Kidney (tissue), 13 donors: ENCODE measurements at regions not wholly inside any gene's neighbourhood (a gene's known extent, or its start where the extent isn't known, plus 50 kb on each side); places are given as distances from the start of the nearest gene placed in this dataset.

Source experiments
- DNase-seq, 5 donors: peaks; one replicate each; pipeline ENCODE4 v3.0.0-alpha.2; 2013 to 2020
- FAIRE-seq: peaks from 2 replicates; lab custom pipeline; 2012; peaks lifted over from hg19 to GRCh38; lab: Jason Lieb, UNC
- H3K27ac ChIP-seq, 2 donors: one replicate each; pipeline ENCODE4 v1.7.0; 2013; ENCODE audit warnings: low read depth in 2 of 2, low read length in 2 of 2, inconsistent platforms in 1 of 2
- H3K27me3 ChIP-seq: one replicate; pipeline ENCODE4 v1.7.1; 2013; ENCODE audit warnings: low read length, inconsistent platforms; ENCODE audit not compliant: control insufficient read depth, insufficient read depth
- H3K36me3 ChIP-seq, 3 donors: one replicate each; pipeline versions ENCODE4 v1.7.0 to v1.7.1; 2013; ENCODE audit warnings: low read length in 3 of 3, control low read depth in 1 of 3, inconsistent platforms in 1 of 3; ENCODE audit not compliant: insufficient read depth in 3 of 3, control insufficient read depth in 2 of 3
- H3K4me1 ChIP-seq, 3 donors: one replicate each; pipeline versions ENCODE4 v1.7.0 to v1.7.1; 2013; ENCODE audit warnings: low read length in 3 of 3, inconsistent platforms in 1 of 3, low read depth in 1 of 3; ENCODE audit not compliant: control insufficient read depth in 2 of 3, insufficient read depth in 2 of 3
- H3K4me3 ChIP-seq, 3 donors: one replicate each; pipeline versions ENCODE4 v1.7.0 to v1.8.1; 2013; ENCODE audit warnings: low read length in 3 of 3, control low read depth in 1 of 3, inconsistent platforms in 1 of 3
- H3K9ac ChIP-seq, 3 donors: one replicate each; pipeline versions ENCODE4 v1.7.0 to v1.7.1; 2013; ENCODE audit warnings: low read length in 3 of 3, control low read depth in 1 of 3, inconsistent platforms in 1 of 3
- H3K9me3 ChIP-seq, 3 donors: one replicate each; pipeline versions ENCODE4 v1.7.0 to v1.7.1; 2013; ENCODE audit warnings: low read length in 3 of 3, control low read depth in 1 of 3, inconsistent platforms in 1 of 3; ENCODE audit not compliant: control insufficient read depth in 2 of 3, insufficient read depth in 1 of 3
- CTCF ChIP-seq: IDR thresholded peaks from 3 replicates; pipeline ENCODE4 v1.5.1; 2012; ENCODE audit warnings: mild to moderate bottlenecking, moderate library complexity, borderline replicate concordance; ENCODE audit not compliant: insufficient read depth; ENCODE audit errors: extremely low read depth
- intact Hi-C: fragments of 100-400 bp; cut with DNase I; formaldehyde crosslinking; loops from one replicate; pipeline ENCODE4 v1.11.1; 2022
- donor health status: control.
- donor health status: control.
- donor health status: control.
- donor health status: control.
- donor health status: control.
- donor health status: DM: yes; HTN: yes; CAD: no.
- donor health status: Normal renal cell carcinoma (clear cell type).

GRCh38 chr13:64684108-64684507, 2546.0 kb downstream of the PCDH9 start:
- FAIRE-seq, result no peak
- no peaks in the 10 kb centered on the region for H3K36me3 ChIP-seq
- H3K9me3 ChIP-seq, result no peaks in the 10 kb centered on the region
- intact Hi-C loops, result no loop called here
- H3K9ac ChIP-seq, result no peak overlapping the region
- H3K27ac ChIP-seq, result no peak overlapping the region
- H3K27me3 ChIP-seq, result no peaks in the 10 kb centered on the region
- no peak for TF ChIP-seq CTCF
- no peak overlapping the region for H3K4me3 ChIP-seq
- no peak for DNase-seq
- no peaks in the 10 kb centered on the region for H3K4me1 ChIP-seq

- H3K4me3 ChIP-seq, result no peak overlapping the region
- H3K36me3 ChIP-seq, result no peaks in the 10 kb centered on the region
- no peaks in the 10 kb centered on the region for H3K9me3 ChIP-seq
- no peak for TF ChIP-seq CTCF
- no peak overlapping the region for H3K9ac ChIP-seq
- intact Hi-C loops, result no loop called here
- no peaks in the 10 kb centered on the region for H3K27me3 ChIP-seq
- no peaks in the 10 kb centered on the region for H3K4me1 ChIP-seq
- no peak for DNase-seq
- no peak for FAIRE-seq
- H3K27ac ChIP-seq, result no peak overlapping the region
Observed at GRCh38 chr13:64680739-64681138, 2549.4 kb downstream of the PCDH9 start.

GRCh38 chr13:64675255-64675892, 2554.8 kb downstream of the PCDH9 start:
- H3K4me3 ChIP-seq, result no peak overlapping the region
- no peak for TF ChIP-seq CTCF
- no peak for FAIRE-seq
- no peak overlapping the region for H3K9ac ChIP-seq
- H3K4me1 ChIP-seq, result no peaks in the 10 kb centered on the region
- no peak for DNase-seq
- H3K9me3 ChIP-seq, result no peaks in the 10 kb centered on the region
- H3K27ac ChIP-seq, result no peak overlapping the region
- no peaks in the 10 kb centered on the region for H3K27me3 ChIP-seq
- H3K36me3 ChIP-seq, result no peaks in the 10 kb centered on the region
- intact Hi-C loops, result no loop called here

- no peak overlapping the region for H3K27ac ChIP-seq
- FAIRE-seq (no peak), DNase-seq (no peak)
- no peaks in the 10 kb centered on the region for H3K9me3 ChIP-seq
- no peak for TF ChIP-seq CTCF
- no peaks in the 10 kb centered on the region for H3K4me1 ChIP-seq
- H3K36me3 ChIP-seq, result no peaks in the 10 kb centered on the region
- intact Hi-C loops, result no loop called here
- no peak overlapping the region for H3K9ac ChIP-seq
- no peaks in the 10 kb centered on the region for H3K27me3 ChIP-seq
- no peak overlapping the region for H3K4me3 ChIP-seq
Observed at GRCh38 chr13:64674126-64674525, 2556.0 kb downstream of the PCDH9 start.
